Pancreas (tissue), 10 donors: ENCODE measurements at regions not wholly inside any gene's neighbourhood (a gene's known extent, or its start where the extent isn't known, plus 50 kb on each side); places are given as distances from the start of the nearest gene placed in this dataset.

Source experiments
- ATAC-seq, 4 donors: fragments of 200-7000 bp; cut with Tn5 transposase; one replicate each; pipeline versions ENCODE4 v1.8.0 to v1.9.1; 2020; ENCODE audit warnings: mild to moderate bottlenecking in 4 of 4, moderate library complexity in 4 of 4
- DNase-seq, 6 donors: peaks; one replicate each; pipeline ENCODE4 v3.0.0-alpha.2; 2020
- FAIRE-seq: peaks from 2 replicates; lab custom pipeline; 2012; peaks lifted over from hg19 to GRCh38; lab: Jason Lieb, UNC
- H3K27ac ChIP-seq, 4 donors: fragments of 200-600 bp; sonication (generic); 1 replicate in 3 of 4; 2 replicates in 1 of 4; pipeline versions ENCODE4 v1.5.0 to v1.8.0; 2020
- H3K27me3 ChIP-seq, 4 donors: fragments of 200-600 bp; one replicate each; pipeline ENCODE4 v1.8.0; 2021
- H3K36me3 ChIP-seq, 3 donors: fragments of 200-600 bp; sonication (generic) in 1 of 3; one replicate each; pipeline versions ENCODE4 v1.5.0 to v1.8.0; 2020 to 2021
- H3K4me1 ChIP-seq, 3 donors: fragments of 200-600 bp; one replicate each; pipeline ENCODE4 v1.8.0; 2021
- H3K4me3 ChIP-seq, 4 donors: fragments of 200-600 bp; sonication (generic) in 2 of 4; one replicate each; pipeline versions ENCODE4 v1.5.0 to v1.8.0; 2020 to 2021
- H3K9me3 ChIP-seq, 4 donors: fragments of 200-600 bp; one replicate each; pipeline ENCODE4 v1.8.0; 2021
- WGBS, 2 donors: extraction: QIAGEN DNeasy Blood & Tissue Kit; methylation state at CpG; one replicate each; pipeline ENCODE4 v1.1.7; 2013; 5-methylcytosine and 5-hydroxymethylcytosine counted together
- intact Hi-C, 3 donors: fragments of 100-400 bp; cut with DNase I; formaldehyde crosslinking; loops; one replicate each; pipeline versions ENCODE4 v1.11.1 to v1.14.2; 2022
- TF ChIP-seq, protein P1 (sequence below), 4 donors: fragments of 200-600 bp; sonication (generic) in 3 of 4; IDR thresholded peaks; one replicate each; pipeline versions ENCODE4 v1.5.0 to v1.8.0; 2021; ENCODE audit warnings: antibody characterized with exemption in 4 of 4
- donor health status: healthy with polysubstance abuse.
- donor health status: DM: no; HTN: no; CAD: no; lungs with moderate emphysema.
- donor health status: DM: no; HTN: no; CAD: no.
- donor health status: control.
- donor health status: control.
- donor health status: Bipolar disorder and iron deficiency.
- donor health status: DM: yes; HTN: yes; CAD: no.
- donor health status: DM: no; HTN: no; CAD: no.
- donor health status: DM: no; HTN: no; CAD: no.
- donor health status: DM: yes; HTN: yes; CAD: no.

DNA sequence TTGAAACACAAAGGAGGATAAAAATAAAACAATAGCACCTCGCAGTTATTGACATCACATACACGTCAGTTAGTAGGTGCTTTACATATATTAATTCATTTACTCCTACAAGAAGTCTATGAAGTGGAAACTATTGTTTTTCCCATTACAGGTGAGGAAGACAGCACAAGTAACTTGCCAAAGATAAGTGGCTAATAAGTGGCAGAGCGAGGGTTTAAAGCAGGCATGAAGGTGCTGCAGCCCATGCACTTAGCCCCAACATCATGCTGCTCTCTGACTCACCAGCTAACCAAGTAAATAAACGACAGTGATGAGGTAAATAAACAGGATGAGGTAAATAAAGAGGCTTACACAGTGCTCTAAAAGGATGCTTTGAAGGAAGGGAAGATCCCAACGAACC is 498.6 kb upstream of the ZEB2 start:
- 47 to 57% methylated on average over 5 of the region's 5 CpGs for WGBS, 2 donors
- ATAC-seq (no peak), FAIRE-seq (no peak), DNase-seq (no peak)
- Histone ChIP-seq H3K4me1 (no peaks in the 10 kb centered on the region), H3K27ac (no peak overlapping the region), H3K4me3 (no peak overlapping the region), H3K36me3 (no peaks in the 10 kb centered on the region), H3K9me3 (no peaks in the 10 kb centered on the region), H3K27me3 (no peaks in the 10 kb centered on the region)
- TF ChIP-seq, protein P1, sequence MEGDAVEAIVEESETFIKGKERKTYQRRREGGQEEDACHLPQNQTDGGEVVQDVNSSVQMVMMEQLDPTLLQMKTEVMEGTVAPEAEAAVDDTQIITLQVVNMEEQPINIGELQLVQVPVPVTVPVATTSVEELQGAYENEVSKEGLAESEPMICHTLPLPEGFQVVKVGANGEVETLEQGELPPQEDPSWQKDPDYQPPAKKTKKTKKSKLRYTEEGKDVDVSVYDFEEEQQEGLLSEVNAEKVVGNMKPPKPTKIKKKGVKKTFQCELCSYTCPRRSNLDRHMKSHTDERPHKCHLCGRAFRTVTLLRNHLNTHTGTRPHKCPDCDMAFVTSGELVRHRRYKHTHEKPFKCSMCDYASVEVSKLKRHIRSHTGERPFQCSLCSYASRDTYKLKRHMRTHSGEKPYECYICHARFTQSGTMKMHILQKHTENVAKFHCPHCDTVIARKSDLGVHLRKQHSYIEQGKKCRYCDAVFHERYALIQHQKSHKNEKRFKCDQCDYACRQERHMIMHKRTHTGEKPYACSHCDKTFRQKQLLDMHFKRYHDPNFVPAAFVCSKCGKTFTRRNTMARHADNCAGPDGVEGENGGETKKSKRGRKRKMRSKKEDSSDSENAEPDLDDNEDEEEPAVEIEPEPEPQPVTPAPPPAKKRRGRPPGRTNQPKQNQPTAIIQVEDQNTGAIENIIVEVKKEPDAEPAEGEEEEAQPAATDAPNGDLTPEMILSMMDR (IDR thresholded peaks at IDR 0.05) = no peak
- intact Hi-C loops = no loop called here

DNA sequence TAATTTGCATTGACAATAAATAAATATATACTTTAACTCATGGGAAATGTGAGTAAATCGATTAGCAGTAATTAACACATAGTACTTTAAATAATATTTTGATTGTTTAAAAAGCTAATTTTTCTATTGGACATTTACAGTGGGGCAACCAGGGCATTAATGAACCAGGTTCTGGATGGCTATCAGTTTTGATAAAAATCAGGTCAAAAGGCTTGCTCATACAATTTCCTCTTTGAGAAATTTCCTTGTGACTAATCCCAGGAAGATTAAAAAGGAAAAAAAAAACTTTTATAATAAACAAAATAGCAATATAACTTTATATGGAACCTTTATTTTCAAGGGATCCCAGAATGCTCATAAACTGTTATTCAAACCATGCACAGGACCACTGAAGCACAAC is 497.2 kb upstream of the ZEB2 start:
- TF ChIP-seq, protein P1 (IDR thresholded peaks at IDR 0.05) = no peak
- no peak for DNase-seq
- no peak overlapping the region for H3K4me3 ChIP-seq
- no peaks in the 10 kb centered on the region for H3K9me3 ChIP-seq
- H3K27ac ChIP-seq = no peak overlapping the region
- no peak for FAIRE-seq
- WGBS, 2 donors = 84 to 95% methylated on average over 1 of the region's 1 CpG
- H3K27me3 ChIP-seq = no peaks in the 10 kb centered on the region
- no peaks in the 10 kb centered on the region for H3K36me3 ChIP-seq
- H3K4me1 ChIP-seq = no peaks in the 10 kb centered on the region
- intact Hi-C loops = no loop called here
- ATAC-seq = no peak

DNA sequence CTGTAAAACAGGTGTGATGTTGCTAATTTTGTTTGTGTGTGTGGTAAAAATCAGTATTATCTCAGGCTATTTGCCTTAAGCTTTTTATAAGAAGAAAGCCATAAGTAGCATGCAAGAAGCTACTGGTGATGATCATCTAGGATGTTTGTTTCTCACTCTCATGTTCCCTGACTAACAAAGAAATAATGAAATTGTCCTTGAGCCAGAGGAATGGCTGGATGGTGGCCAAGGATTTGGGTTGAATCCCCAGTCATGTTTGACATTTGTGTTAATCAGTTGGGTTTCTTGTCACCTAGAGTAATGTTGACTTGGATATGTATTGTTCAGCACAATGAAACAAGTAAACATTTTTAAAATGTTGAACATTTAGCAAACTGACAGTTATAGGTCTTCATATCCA is 496.8 kb upstream of the ZEB2 start:
- Histone ChIP-seq H3K4me3 (no peak overlapping the region), H3K4me1 (no peaks in the 10 kb centered on the region), H3K27ac (no peak overlapping the region), H3K36me3 (no peaks in the 10 kb centered on the region), H3K9me3 (no peaks in the 10 kb centered on the region), H3K27me3 (no peaks in the 10 kb centered on the region)
- no peak for DNase-seq
- FAIRE-seq = no peak
- no peak for ATAC-seq
- intact Hi-C loops = no loop called here
- TF ChIP-seq, protein P1 (IDR thresholded peaks at IDR 0.05) = no peak

DNA sequence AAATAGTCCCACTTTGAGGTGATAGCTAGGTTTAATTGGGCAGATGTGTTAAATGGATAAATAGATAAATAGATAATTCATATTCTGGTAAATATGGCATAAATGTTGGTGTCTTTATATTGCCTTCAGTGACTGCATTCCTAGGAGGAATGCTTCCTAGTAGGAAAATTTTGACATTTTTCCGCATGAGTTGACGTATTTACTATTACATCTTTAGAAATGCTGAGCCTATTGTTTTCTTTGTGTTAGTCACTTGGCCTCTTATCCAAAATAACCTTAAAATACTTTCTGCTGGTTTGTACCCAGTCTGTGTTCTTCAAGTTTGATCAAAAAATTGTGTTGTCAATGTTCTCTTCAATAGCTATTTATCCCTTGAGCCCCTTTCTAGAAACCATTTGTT is 495.6 kb upstream of the ZEB2 start:
- no peaks in the 10 kb centered on the region for H3K9me3 ChIP-seq
- TF ChIP-seq, protein P1 (IDR thresholded peaks at IDR 0.05) = no peak
- no peak overlapping the region for H3K27ac ChIP-seq
- FAIRE-seq (no peak), DNase-seq (no peak), ATAC-seq (no peak)
- no peaks in the 10 kb centered on the region for H3K27me3 ChIP-seq
- H3K4me1 ChIP-seq = no peaks in the 10 kb centered on the region
- no peaks in the 10 kb centered on the region for H3K36me3 ChIP-seq
- intact Hi-C loops = no loop called here
- WGBS, 2 donors = 98% methylated on average over 2 of the region's 2 CpGs
- H3K4me3 ChIP-seq = no peak overlapping the region

DNA sequence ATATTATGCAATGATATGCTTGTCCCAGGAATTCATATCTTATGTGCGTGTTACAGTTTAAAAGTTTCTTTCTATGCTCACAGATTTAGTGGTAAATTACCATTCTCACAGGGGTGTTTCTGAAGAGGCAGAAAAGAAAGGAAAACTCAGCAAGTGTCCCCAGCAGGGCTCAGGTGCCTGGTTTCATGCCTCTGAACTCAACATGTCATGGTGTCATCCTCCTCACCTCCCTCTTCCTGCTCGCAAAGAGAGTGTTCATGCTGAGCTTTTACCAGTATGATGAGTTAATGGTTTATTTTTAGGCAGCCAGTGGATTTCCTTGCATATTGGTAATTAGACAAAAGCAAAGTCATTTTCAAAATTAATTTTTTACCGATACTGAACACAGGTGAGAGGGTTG is 492.9 kb upstream of the ZEB2 start:
- DNase-seq = no peak
- 84 to 86% methylated on average over 3 of the region's 3 CpGs for WGBS, 2 donors
- intact Hi-C loops = no loop called here
- Histone ChIP-seq H3K4me3 (no peak overlapping the region), H3K27ac (no peak overlapping the region), H3K27me3 (no peaks in the 10 kb centered on the region), H3K36me3 (no peaks in the 10 kb centered on the region), H3K4me1 (no peaks in the 10 kb centered on the region), H3K9me3 (no peaks in the 10 kb centered on the region)
- TF ChIP-seq, protein P1 (IDR thresholded peaks at IDR 0.05) = no peak
- ATAC-seq = no peak
- FAIRE-seq = no peak
